BLaER1 treated with 17β-estradiol and CSF1 and Interleukin-3, amounts not matched to agents 10 nM and 100 nM (cell line): ENCODE measurements at regions not wholly inside any gene's neighbourhood (a gene's known extent, or its start where the extent isn't known, plus 50 kb on each side); places are given as distances from the start of the nearest gene placed in this dataset.

Experiments used
- H3K27ac ChIP-seq, 11 experiments: shearing (Covaris generic); formaldehyde crosslinking; 2 replicates each; pipeline ENCODE4 v1.8.1; 2022
- H3K27me3 ChIP-seq, 11 experiments: shearing (Covaris generic); formaldehyde crosslinking; 2 replicates each; pipeline ENCODE4 v1.8.1; 2022
- H3K36me3 ChIP-seq, 11 experiments: shearing (Covaris generic); formaldehyde crosslinking; 2 replicates each; pipeline ENCODE4 v1.8.1; 2022
- H3K4me1 ChIP-seq, 10 experiments: shearing (Covaris generic); formaldehyde crosslinking; 2 replicates each; pipeline ENCODE4 v1.8.1; 2022
- H3K4me2 ChIP-seq, 11 experiments: shearing (Covaris generic); formaldehyde crosslinking; 2 replicates each; pipeline ENCODE4 v1.8.1; 2022
- H3K4me3 ChIP-seq, 10 experiments: shearing (Covaris generic); formaldehyde crosslinking; 2 replicates each; pipeline ENCODE4 v1.8.1; 2022
- H3K9ac ChIP-seq, 11 experiments: shearing (Covaris generic); formaldehyde crosslinking; 2 replicates each; pipeline ENCODE4 v1.8.1; 2022
- H3K9me3 ChIP-seq, 11 experiments: shearing (Covaris generic); formaldehyde crosslinking; replicated peaks in 1 of 11; 2 replicates each; pipeline ENCODE4 v1.8.1; 2022
- H4K20me1 ChIP-seq, 11 experiments: shearing (Covaris generic); formaldehyde crosslinking; 2 replicates each; pipeline ENCODE4 v1.8.1; 2022
- Cebpa-rat ChIP-seq, 11 experiments: shearing (Covaris generic); IDR thresholded peaks; 2 replicates each; pipeline ENCODE4 v1.8.1; 2022

DNA sequence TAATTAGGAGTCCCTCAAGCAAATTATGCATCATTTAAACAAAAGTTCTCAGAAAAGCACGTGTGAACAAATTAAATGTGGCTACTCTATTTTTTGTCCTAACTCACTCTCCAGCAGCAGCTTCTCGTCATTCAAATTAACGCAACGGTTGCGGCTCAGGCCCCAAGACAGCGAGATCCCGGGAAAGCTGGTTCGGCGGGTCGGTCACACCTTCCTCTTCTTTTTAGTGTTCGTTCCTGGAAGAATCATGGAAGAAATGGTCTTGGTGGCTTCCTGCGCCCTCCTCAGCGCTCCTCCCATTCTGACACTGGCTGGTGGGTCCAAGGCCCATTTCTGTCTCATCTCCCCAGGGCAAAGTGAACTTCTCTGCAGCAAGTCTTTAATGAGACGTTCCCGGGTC is 382.8 kb upstream of the IRX1 start:
- H3K36me3 ChIP-seq = no peaks in the 10 kb centered on the region
- no peak overlapping the region for H3K27ac ChIP-seq
- no peaks in the 10 kb centered on the region for H4K20me1 ChIP-seq
- H3K9me3 ChIP-seq = no peaks in the 10 kb centered on the region
- no peaks in the 10 kb centered on the region for H3K27me3 ChIP-seq
- no peak overlapping the region for H3K9ac ChIP-seq
- H3K4me1 ChIP-seq = peaks cover 0 to 7% (median 2%) of the 10 kb centered on the region in 10 experiments; a peak in 6 of 20 replicates
- no peak overlapping the region for H3K4me3 ChIP-seq
- no peak overlapping the region for H3K4me2 ChIP-seq
- TF ChIP-seq Cebpa-rat (IDR thresholded peaks at IDR 0.05) = no peak

DNA sequence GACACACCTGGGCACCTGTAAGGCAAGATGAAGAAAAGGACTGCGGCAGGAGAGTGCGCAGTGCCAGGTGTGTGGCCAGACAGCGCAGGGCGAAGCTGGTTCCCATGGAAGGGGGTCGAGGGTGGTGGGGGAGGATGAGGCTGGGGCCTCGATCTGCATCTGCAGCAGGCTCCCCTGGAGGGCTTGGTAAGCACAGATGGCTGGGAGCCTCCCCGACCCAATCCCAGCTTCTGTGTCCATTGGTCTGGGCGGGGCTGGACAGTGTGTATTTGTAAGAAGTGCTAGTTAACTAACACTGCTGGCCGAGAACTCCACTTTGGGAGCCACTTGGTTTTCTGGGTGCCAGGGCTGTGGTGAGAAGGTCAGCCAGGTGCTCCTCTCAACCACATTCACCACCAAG is 385.1 kb upstream of the IRX1 start:
- H3K9ac ChIP-seq = no peak overlapping the region
- H4K20me1 ChIP-seq = no peaks in the 10 kb centered on the region
- H3K4me1 ChIP-seq = peaks cover 0 to 9% (median 0%) of the 10 kb centered on the region in 10 experiments; a peak in 6 of 20 replicates
- H3K4me3 ChIP-seq = no peak overlapping the region
- peak overlapping the region in 6 of 11 experiments; percentile 17 to 38 (median 28); a peak in 4 of 22 replicates for H3K4me2 ChIP-seq
- H3K36me3 ChIP-seq = no peaks in the 10 kb centered on the region
- H3K9me3 ChIP-seq = no peaks in the 10 kb centered on the region
- no peak for TF ChIP-seq Cebpa-rat (IDR thresholded peaks at IDR 0.05)
- no peaks in the 10 kb centered on the region for H3K27me3 ChIP-seq
- H3K27ac ChIP-seq = no peak overlapping the region

GRCh38 chr5:3209918-3210317 is 385.7 kb upstream of the IRX1 start:
- Histone ChIP-seq H3K36me3 (no peaks in the 10 kb centered on the region), H3K27ac (no peak overlapping the region), H3K4me2 (no peak overlapping the region), H4K20me1 (no peaks in the 10 kb centered on the region), H3K9ac (no peak overlapping the region), H3K27me3 (no peaks in the 10 kb centered on the region), H3K9me3 (no peaks in the 10 kb centered on the region), H3K4me3 (no peak overlapping the region), H3K4me1 (peaks cover 0 to 9% (median 0%) of the 10 kb centered on the region in 10 experiments; a peak in 6 of 20 replicates)
- TF ChIP-seq Cebpa-rat (IDR thresholded peaks at IDR 0.05) = no peak

GRCh38 chr5:3202570-3202969 is 393.1 kb upstream of the IRX1 start:
- no peak overlapping the region for H3K4me3 ChIP-seq
- no peak overlapping the region for H3K9ac ChIP-seq
- H4K20me1 ChIP-seq = no peaks in the 10 kb centered on the region
- TF ChIP-seq Cebpa-rat (IDR thresholded peaks at IDR 0.05) = no peak
- H3K36me3 ChIP-seq = no peaks in the 10 kb centered on the region
- H3K9me3 ChIP-seq = no peaks in the 10 kb centered on the region
- H3K4me2 ChIP-seq = no peak overlapping the region
- peaks cover 4 to 26% (median 22%) of the 10 kb centered on the region in 10 experiments; a peak in 18 of 20 replicates for H3K4me1 ChIP-seq
- H3K27me3 ChIP-seq = peaks cover 0 to 13% (median 0%) of the 10 kb centered on the region in 11 experiments; a peak in 3 of 22 replicates
- H3K27ac ChIP-seq = no peak overlapping the region

DNA sequence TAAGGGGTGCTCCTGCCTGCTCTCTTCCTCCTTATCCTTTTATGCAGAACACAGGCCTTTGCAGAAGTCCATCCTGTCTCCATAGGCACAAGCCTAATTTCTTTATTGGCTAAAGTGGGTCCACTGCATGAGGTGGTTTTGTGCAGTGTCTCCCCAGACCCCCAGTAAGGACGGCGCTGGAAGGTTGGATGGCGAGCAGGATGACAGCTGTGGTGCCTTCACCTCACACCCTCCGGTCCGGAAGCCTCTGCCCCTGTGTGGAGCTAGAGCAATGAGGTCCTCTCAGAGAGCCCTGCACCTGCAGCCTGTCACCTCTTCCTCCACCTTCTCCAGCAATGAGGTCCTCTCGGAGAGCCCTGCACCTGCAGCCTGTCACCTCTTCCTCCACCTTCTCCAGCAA is 393.7 kb upstream of the IRX1 start:
- no peak overlapping the region for H3K27ac ChIP-seq
- peaks cover 0 to 19% (median 0%) of the 10 kb centered on the region in 11 experiments; a peak in 5 of 22 replicates for H3K27me3 ChIP-seq
- H3K4me3 ChIP-seq = no peak overlapping the region
- no peaks in the 10 kb centered on the region for H4K20me1 ChIP-seq
- peaks cover 4 to 33% (median 29%) of the 10 kb centered on the region in 10 experiments; a peak in 18 of 20 replicates for H3K4me1 ChIP-seq
- H3K36me3 ChIP-seq = no peaks in the 10 kb centered on the region
- no peak for TF ChIP-seq Cebpa-rat (IDR thresholded peaks at IDR 0.05)
- no peaks in the 10 kb centered on the region for H3K9me3 ChIP-seq
- no peak overlapping the region for H3K4me2 ChIP-seq
- H3K9ac ChIP-seq = no peak overlapping the region

GRCh38 chr5:3201121-3201520 is 394.5 kb upstream of the IRX1 start:
- Histone ChIP-seq H4K20me1 (no peaks in the 10 kb centered on the region), H3K4me2 (peak overlapping the region in 3 of 11 experiments; percentile 57 to 72 (median 71); a peak in 3 of 22 replicates)
- TF ChIP-seq Cebpa-rat (IDR thresholded peaks at IDR 0.05) = no peak

GRCh38 chr5:3199962-3200755 is 395.5 kb upstream of the IRX1 start:
- Histone ChIP-seq H3K4me3 (no peak overlapping the region), H3K27ac (no peak overlapping the region)
- TF ChIP-seq Cebpa-rat (IDR thresholded peaks at IDR 0.05) = no peak

More at GRCh38 chr5:3201121-3201520, 394.5 kb upstream of the IRX1 start:
- Histone ChIP-seq H3K9me3 (no peaks in the 10 kb centered on the region), H3K4me3 (no peak overlapping the region), H3K36me3 (no peaks in the 10 kb centered on the region), H3K27ac (no peak overlapping the region), H3K9ac (no peak overlapping the region), H3K4me1 (peaks cover 4 to 35% (median 29%) of the 10 kb centered on the region in 10 experiments; a peak in 18 of 20 replicates), H3K27me3 (peaks cover 0 to 21% (median 0%) of the 10 kb centered on the region in 11 experiments; a peak in 5 of 22 replicates)

GRCh38 chr5:3198074-3198449 is 397.6 kb upstream of the IRX1 start:
- peaks cover 4 to 42% (median 33%) of the 10 kb centered on the region in 10 experiments; a peak in 18 of 20 replicates for H3K4me1 ChIP-seq
- no peaks in the 10 kb centered on the region for H4K20me1 ChIP-seq
- no peak overlapping the region for H3K27ac ChIP-seq
- no peaks in the 10 kb centered on the region for H3K9me3 ChIP-seq
- TF ChIP-seq Cebpa-rat (IDR thresholded peaks at IDR 0.05) = no peak
- H3K36me3 ChIP-seq = no peaks in the 10 kb centered on the region
- H3K4me3 ChIP-seq = peak overlapping the region; percentile 43 to 68 (median 54); a peak in 19 of 20 replicates
- H3K27me3 ChIP-seq = peaks cover 0 to 21% (median 0%) of the 10 kb centered on the region in 11 experiments; a peak in 5 of 22 replicates
- peak overlapping the region in 9 of 11 experiments; percentile 1 to 64 (median 55); a peak in 12 of 22 replicates for H3K9ac ChIP-seq
- H3K4me2 ChIP-seq = peak overlapping the region; percentile 70 to 97 (median 87)

More at GRCh38 chr5:3199962-3200755, 395.5 kb upstream of the IRX1 start:
- peaks cover 0 to 21% (median 0%) of the 10 kb centered on the region in 11 experiments; a peak in 5 of 22 replicates for H3K27me3 ChIP-seq
- H3K4me1 ChIP-seq = peaks cover 4 to 35% (median 29%) of the 10 kb centered on the region in 10 experiments; a peak in 18 of 20 replicates
- no peaks in the 10 kb centered on the region for H3K9me3 ChIP-seq
- H3K9ac ChIP-seq = no peak overlapping the region
- H4K20me1 ChIP-seq = no peaks in the 10 kb centered on the region
- no peaks in the 10 kb centered on the region for H3K36me3 ChIP-seq
- H3K4me2 ChIP-seq = peak overlapping the region in 8 of 11 experiments; percentile 28 to 72 (median 58); a peak in 15 of 22 replicates
